ENCODE measurements at regions not wholly inside any gene's neighbourhood (a gene's known extent, or its start where the extent isn't known, plus 50 kb on each side); places are given as distances from the start of the nearest gene placed in this dataset.

GRCh38 chr7:120131096-120131839 is 141.7 kb upstream of the KCND2 start:
- TF ChIP-seq CTCF (conservative IDR thresholded peaks at IDR 0.05; ENCODE audit: control insufficient read depth, insufficient read depth, low read depth, low read length): no peak
- peak; percentile 8 for DNase-seq (ENCODE audit: low read depth)
- no peak overlapping the region for H3K4me3 ChIP-seq (ENCODE audit: control insufficient read depth, low read depth, low read length)

GRCh38 chr7:120138497-120138896 is 134.5 kb upstream of the KCND2 start:
- no peak overlapping the region for H3K4me3 ChIP-seq (ENCODE audit: control insufficient read depth, low read depth, low read length)
- DNase-seq (ENCODE audit: low read depth): no peak
- TF ChIP-seq CTCF (conservative IDR thresholded peaks at IDR 0.05; ENCODE audit: control insufficient read depth, insufficient read depth, low read depth, low read length): no peak

- TF ChIP-seq CTCF (conservative IDR thresholded peaks at IDR 0.05; ENCODE audit: control insufficient read depth, insufficient read depth, low read depth, low read length): no peak
- DNase-seq (ENCODE audit: low read depth): no peak
- H3K4me3 ChIP-seq (ENCODE audit: control insufficient read depth, low read depth, low read length): no peak overlapping the region
Measured at GRCh38 chr7:120156476-120156875, 116.5 kb upstream of the KCND2 start.

- no peak for DNase-seq (ENCODE audit: low read depth)
- H3K4me3 ChIP-seq (ENCODE audit: control insufficient read depth, low read depth, low read length): no peak overlapping the region
- no peak for TF ChIP-seq CTCF (conservative IDR thresholded peaks at IDR 0.05; ENCODE audit: control insufficient read depth, insufficient read depth, low read depth, low read length)
Measured at GRCh38 chr7:120160166-120160565, 112.8 kb upstream of the KCND2 start.

DNA sequence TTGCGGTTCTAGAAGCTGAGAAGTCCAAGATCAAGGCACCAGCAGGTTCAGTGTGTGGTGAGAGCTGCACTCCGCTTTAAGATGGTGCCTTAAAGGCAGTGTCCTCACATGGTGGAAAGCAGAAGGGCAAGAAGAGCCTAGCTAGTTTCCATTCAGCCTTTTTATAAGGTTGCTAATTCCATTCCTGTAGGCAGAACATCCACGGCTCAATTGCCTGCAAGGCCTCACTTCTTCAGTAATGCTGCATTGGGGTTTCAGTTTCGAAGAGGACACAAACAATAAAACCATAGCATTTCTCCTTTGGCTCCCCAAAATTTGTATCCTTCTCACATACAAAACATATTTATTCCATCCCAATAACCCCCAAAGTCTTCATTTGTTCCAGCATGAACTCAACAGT is 109.5 kb upstream of the KCND2 start:
- no peak for TF ChIP-seq CTCF (conservative IDR thresholded peaks at IDR 0.05; ENCODE audit: control insufficient read depth, insufficient read depth, low read depth, low read length)
- DNase-seq (ENCODE audit: low read depth): no peak
- H3K4me3 ChIP-seq (ENCODE audit: control insufficient read depth, low read depth, low read length): no peak overlapping the region

- no peak overlapping the region for H3K4me3 ChIP-seq (ENCODE audit: control insufficient read depth, low read depth, low read length)
- DNase-seq (ENCODE audit: low read depth): peak; percentile 39
- TF ChIP-seq CTCF (conservative IDR thresholded peaks at IDR 0.05; ENCODE audit: control insufficient read depth, insufficient read depth, low read depth, low read length): no peak
Measured at GRCh38 chr7:120165227-120165626, 107.7 kb upstream of the KCND2 start.

All from fibroblast of mammary gland (primary cell).